ENCODE measurements at regions not wholly inside any gene's neighbourhood (a gene's known extent, or its start where the extent isn't known, plus 50 kb on each side); places are given as distances from the start of the nearest gene placed in this dataset.

GRCh38 chr16:63312346-63312745 is 1276.1 kb upstream of the CDH8 start:
- WGBS, 2 donors = 38 to 79% methylated on average over 1 of the region's 1 CpG
- Histone ChIP-seq H3K36me3 (no peaks in the 10 kb centered on the region), H3K9me3 (no peaks in the 10 kb centered on the region), H3K4me1 (no peaks in the 10 kb centered on the region), H3K27me3 (no peaks in the 10 kb centered on the region), H3K4me3 (no peak overlapping the region), H3K27ac (no peak overlapping the region)
- TF ChIP-seq EP300 (IDR thresholded peaks at IDR 0.05) (no peak), POLR2AphosphoS5 (IDR thresholded peaks at IDR 0.05) (no peak), CTCF (IDR thresholded peaks at IDR 0.05) (no peak), POLR2A (IDR thresholded peaks at IDR 0.05) (no peak)
- DNase-seq = no peak
- intact Hi-C loops (cut with DNase I) = no loop called here

- no peaks in the 10 kb centered on the region for H3K4me1 ChIP-seq
- TF ChIP-seq POLR2A (IDR thresholded peaks at IDR 0.05) (no peak), POLR2AphosphoS5 (IDR thresholded peaks at IDR 0.05) (no peak)
- no peak for DNase-seq
- WGBS, 2 donors = 66 to 79% methylated on average over 3 of the region's 3 CpGs
- no peaks in the 10 kb centered on the region for H3K27me3 ChIP-seq
- H3K4me3 ChIP-seq = no peak overlapping the region
- H3K27ac ChIP-seq = no peak overlapping the region
- intact Hi-C loops (cut with DNase I) = no loop called here
- H3K9me3 ChIP-seq = no peaks in the 10 kb centered on the region
- no peaks in the 10 kb centered on the region for H3K36me3 ChIP-seq
Observed at GRCh38 chr16:63311313-63311712, 1275.1 kb upstream of the CDH8 start.

GRCh38 chr16:63302811-63303210 is 1266.6 kb upstream of the CDH8 start:
- Histone ChIP-seq H3K27me3 (no peaks in the 10 kb centered on the region), H3K27ac (no peak overlapping the region), H3K4me1 (no peaks in the 10 kb centered on the region), H3K36me3 (no peaks in the 10 kb centered on the region), H3K9me3 (no peaks in the 10 kb centered on the region), H3K4me3 (no peak overlapping the region)
- DNase-seq = no peak
- TF ChIP-seq POLR2A (IDR thresholded peaks at IDR 0.05) (no peak), EP300 (IDR thresholded peaks at IDR 0.05) (no peak), CTCF (IDR thresholded peaks at IDR 0.05) (no peak), POLR2AphosphoS5 (IDR thresholded peaks at IDR 0.05) (no peak)
- intact Hi-C loops (cut with DNase I) = no loop called here
- 42 to 72% methylated on average over 2 of the region's 2 CpGs for WGBS, 2 donors

- H3K27me3 ChIP-seq = no peaks in the 10 kb centered on the region
- H3K36me3 ChIP-seq = no peaks in the 10 kb centered on the region
- no peak overlapping the region for H3K4me3 ChIP-seq
- no peaks in the 10 kb centered on the region for H3K4me1 ChIP-seq
- no peaks in the 10 kb centered on the region for H3K9me3 ChIP-seq
- TF ChIP-seq EP300 (IDR thresholded peaks at IDR 0.05) = no peak
- no peak for TF ChIP-seq CTCF (IDR thresholded peaks at IDR 0.05)
- TF ChIP-seq POLR2A (IDR thresholded peaks at IDR 0.05) = no peak
- TF ChIP-seq POLR2AphosphoS5 (IDR thresholded peaks at IDR 0.05) = no peak
- no peak overlapping the region for H3K27ac ChIP-seq
- DNase-seq = no peak
- WGBS, 2 donors = 37 to 74% methylated on average over 1 of the region's 1 CpG
- intact Hi-C loops (cut with DNase I) = no loop called here
Observed at GRCh38 chr16:63301349-63301748, 1265.1 kb upstream of the CDH8 start.

- H3K9me3 ChIP-seq = no peaks in the 10 kb centered on the region
- H3K4me1 ChIP-seq = no peaks in the 10 kb centered on the region
- intact Hi-C loops (cut with DNase I) = loop anchor here (10.0 kb wide), 1 partner anchor 424 kb away; no protein-coding TSS in a partner anchor
- no peaks in the 10 kb centered on the region for H3K36me3 ChIP-seq
- no peak for DNase-seq
- 73 to 85% methylated on average over 1 of the region's 1 CpG for WGBS, 2 donors
- H3K4me3 ChIP-seq = no peak overlapping the region
- no peak overlapping the region for H3K27ac ChIP-seq
- H3K27me3 ChIP-seq = no peaks in the 10 kb centered on the region
- TF ChIP-seq EP300 (IDR thresholded peaks at IDR 0.05) (no peak), CTCF (IDR thresholded peaks at IDR 0.05) (no peak), POLR2AphosphoS5 (IDR thresholded peaks at IDR 0.05) (no peak), POLR2A (IDR thresholded peaks at IDR 0.05) (no peak)
Observed at GRCh38 chr16:63298993-63299392, 1262.8 kb upstream of the CDH8 start.
